AG04449 (cell line): ENCODE measurements at regions not wholly inside any gene's neighbourhood (a gene's known extent, or its start where the extent isn't known, plus 50 kb on each side); places are given as distances from the start of the nearest gene placed in this dataset.
"Not testable (repeated sequence)": the region's sequence is repeated elsewhere in the genome, so short reads cannot be mapped to it uniquely, and the experiment has no call there.

Source experiments
- CTCF ChIA-PET: fragments of 350-600 bp; formaldehyde crosslinking; extraction: SDS; loops from one replicate; lab custom pipeline; 2021; ENCODE audit warnings: antibody characterized with exemption; lab: Yijun Ruan, JAX
- POLR2A ChIA-PET: fragments of 400-600, 350-600 bp; formaldehyde crosslinking; extraction: SDS; loops from one replicate; lab custom pipeline; 2020; ENCODE audit warnings: antibody characterized with exemption, inconsistent platforms; lab: Yijun Ruan, JAX
- DNase-seq: peaks from one replicate; pipeline ENCODE4 v3.0.0-alpha.2; 2010; ENCODE audit warnings: low read depth, low spot score
- H3K4me3 ChIP-seq: 2 replicates; pipeline ENCODE4 v1.5.1; 2011; ENCODE audit warnings: low read depth, mild to moderate bottlenecking, control low read depth, low read length
- TF ChIP-seq, protein P1 (sequence below): IDR thresholded peaks from one replicate; pipeline ENCODE4 v1.5.1; 2011; ENCODE audit warnings: mild to moderate bottlenecking, moderate library complexity, low read length, control low read depth, inconsistent platforms; ENCODE audit not compliant: insufficient read depth; ENCODE audit errors: missing control alignments

DNA sequence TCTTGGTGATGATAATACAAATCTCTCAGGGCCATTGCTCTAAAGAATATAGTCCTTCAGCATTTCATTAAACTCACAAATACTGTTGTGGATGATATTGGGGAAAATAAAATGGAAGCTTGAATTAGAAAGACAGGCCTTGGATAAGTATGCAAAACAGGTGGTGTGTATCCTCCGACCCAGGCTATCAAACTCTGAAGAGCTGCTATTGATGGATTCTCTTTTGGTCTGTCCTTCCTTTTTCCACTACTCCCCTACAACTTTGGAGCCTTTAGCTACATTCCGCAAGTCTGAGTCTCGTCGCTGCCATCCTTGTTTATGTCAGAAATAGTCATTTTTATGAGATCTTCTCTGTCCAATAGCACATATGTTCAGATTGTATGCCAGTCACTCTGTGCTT is 351.6 kb downstream of the KCNJ2 start:
- no peak for DNase-seq
- TF ChIP-seq, protein P1, sequence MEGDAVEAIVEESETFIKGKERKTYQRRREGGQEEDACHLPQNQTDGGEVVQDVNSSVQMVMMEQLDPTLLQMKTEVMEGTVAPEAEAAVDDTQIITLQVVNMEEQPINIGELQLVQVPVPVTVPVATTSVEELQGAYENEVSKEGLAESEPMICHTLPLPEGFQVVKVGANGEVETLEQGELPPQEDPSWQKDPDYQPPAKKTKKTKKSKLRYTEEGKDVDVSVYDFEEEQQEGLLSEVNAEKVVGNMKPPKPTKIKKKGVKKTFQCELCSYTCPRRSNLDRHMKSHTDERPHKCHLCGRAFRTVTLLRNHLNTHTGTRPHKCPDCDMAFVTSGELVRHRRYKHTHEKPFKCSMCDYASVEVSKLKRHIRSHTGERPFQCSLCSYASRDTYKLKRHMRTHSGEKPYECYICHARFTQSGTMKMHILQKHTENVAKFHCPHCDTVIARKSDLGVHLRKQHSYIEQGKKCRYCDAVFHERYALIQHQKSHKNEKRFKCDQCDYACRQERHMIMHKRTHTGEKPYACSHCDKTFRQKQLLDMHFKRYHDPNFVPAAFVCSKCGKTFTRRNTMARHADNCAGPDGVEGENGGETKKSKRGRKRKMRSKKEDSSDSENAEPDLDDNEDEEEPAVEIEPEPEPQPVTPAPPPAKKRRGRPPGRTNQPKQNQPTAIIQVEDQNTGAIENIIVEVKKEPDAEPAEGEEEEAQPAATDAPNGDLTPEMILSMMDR, result no peak
- CTCF ChIA-PET, result no interaction called here
- no peak overlapping the region for H3K4me3 ChIP-seq
- POLR2A ChIA-PET, result no interaction called here

DNA sequence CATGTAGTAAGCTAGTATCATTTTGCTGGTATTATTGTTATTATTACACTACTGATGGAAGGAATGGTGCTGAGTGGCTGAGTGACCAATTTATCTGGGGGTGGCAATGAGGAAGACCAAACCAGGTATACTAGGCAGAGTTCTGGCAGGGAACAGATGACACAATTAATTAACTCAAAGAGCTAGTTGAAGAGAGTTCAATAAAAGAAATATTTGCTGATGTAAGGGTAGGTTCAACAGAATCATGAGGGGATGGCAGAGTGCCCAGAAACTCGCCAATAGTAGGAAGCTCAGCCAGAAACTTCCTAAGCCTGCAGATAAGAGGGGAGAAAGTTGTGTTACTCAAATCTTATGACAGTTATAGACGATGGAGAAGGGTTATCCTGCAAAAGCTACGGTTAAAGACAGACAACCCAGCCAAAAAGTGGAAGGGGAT is 352.5 kb downstream of the KCNJ2 start:
- DNase-seq, result no peak
- ChIA-PET POLR2A (no interaction called here), CTCF (no interaction called here)
- TF ChIP-seq, protein P1, result no peak
- H3K4me3 ChIP-seq, result no peak overlapping the region

DNA sequence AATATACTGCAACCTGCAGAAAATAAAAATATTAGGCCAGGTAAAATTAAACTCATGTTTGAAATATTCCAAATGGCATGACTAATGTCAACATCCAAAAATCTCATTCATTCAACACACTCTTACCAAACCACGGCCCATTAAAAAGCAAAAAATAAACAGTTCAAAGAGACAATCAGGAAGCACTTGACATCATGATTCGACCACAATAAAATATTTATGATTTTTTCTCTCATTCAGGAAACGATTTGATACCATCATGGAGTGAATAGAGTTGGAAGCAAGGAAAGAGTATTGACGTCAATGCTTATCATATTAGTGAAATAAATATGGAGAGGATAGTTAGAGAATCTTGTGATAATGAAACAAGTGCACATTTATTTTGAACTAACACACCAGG is 354.1 kb downstream of the KCNJ2 start:
- TF ChIP-seq, protein P1, result no peak
- CTCF ChIA-PET, result no interaction called here
- POLR2A ChIA-PET, result no interaction called here
- DNase-seq, result no peak
- H3K4me3 ChIP-seq, result no peak overlapping the region

DNA sequence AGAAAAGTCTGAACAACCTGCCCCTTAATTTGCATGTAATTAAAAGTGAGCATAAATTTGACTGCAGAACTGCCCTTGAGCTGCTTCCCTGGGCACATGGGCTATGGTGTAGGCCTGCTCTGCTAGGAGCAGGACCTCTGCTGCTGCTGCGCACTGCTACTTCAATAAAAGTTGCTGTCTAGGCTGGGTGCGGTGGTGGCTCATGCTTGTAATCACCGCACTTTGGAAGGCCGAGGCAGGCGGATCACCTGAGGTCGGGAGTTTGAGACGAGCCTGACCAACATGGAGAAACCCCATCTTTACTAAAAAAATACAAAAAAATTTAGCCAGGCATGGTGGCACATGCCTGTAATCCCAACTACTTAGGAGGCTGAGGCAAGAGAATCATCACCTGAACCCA is 355.7 kb downstream of the KCNJ2 start:
- H3K4me3 ChIP-seq, POLR2A ChIA-PET, DNase-seq, CTCF ChIA-PET: not testable (repeated sequence)

DNA sequence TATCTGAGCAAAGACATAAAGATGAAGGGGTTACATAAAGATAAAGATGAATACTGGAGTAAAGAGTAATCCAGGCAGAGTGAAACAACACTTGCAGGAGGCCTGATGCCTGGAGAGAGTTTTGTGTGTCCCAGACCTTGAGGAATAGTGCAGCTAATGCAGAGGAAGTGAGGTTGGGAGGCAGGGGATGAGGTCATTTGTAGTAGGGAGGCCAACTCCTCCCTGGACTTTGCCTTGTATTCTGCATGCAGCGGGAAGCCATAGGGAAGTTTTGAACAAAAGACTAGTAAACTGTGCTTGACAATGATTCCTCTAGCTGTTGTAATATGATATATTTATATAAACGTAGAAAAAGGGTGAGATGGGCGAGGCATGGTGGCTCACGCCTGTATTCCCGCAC is 356.6 kb downstream of the KCNJ2 start:
- CTCF ChIA-PET, result no interaction called here
- H3K4me3 ChIP-seq, result no peak overlapping the region
- TF ChIP-seq, protein P1, result no peak
- POLR2A ChIA-PET, result no interaction called here
- no peak for DNase-seq

DNA sequence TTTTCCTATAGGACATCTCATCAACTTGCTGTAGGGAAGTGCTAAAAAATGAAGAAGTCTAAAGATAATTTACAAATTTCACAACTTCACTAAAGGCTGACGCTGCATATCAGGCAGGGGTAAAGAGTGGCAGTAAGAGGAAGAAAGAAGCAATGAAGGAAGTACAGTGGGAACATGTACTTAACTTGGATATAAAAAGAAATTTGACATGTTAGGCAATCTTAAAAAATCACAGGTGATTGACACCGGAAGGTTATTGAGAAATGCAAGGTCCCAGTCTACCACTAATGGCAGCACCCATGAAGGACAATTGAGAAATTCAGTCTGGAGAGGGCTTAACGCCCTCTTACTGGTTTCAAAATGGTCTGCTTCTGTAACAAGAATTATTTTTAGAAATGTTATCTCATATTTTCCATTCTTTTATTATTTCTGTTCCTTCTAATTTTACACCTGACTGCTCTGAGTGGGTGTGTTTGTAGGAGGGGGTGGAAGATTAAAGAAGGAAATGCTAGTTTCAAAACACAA is 358.1 kb downstream of the KCNJ2 start:
- TF ChIP-seq, protein P1, result no peak
- ChIA-PET CTCF (no interaction called here), POLR2A (no interaction called here)
- DNase-seq, result no peak
- no peak overlapping the region for H3K4me3 ChIP-seq

DNA sequence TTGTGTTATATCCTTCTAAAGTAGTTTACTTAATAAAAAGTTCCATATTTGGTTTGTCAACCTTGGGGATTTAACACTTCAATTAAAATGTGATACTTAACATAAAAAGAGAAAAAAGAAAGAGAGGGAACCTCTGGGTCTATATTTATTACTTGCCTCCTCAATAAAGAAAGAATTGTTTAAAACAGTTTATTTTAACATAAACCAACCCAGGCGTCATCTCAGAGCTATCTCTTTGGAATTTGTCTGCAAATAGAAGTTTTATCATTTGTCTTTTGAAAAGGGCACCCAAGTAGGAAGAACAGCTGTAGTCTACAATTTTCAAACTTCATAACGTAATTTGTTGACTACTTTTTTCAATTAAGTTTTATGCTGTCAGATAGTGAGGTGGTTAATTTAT is 364.1 kb downstream of the KCNJ2 start:
- no peak for DNase-seq
- ChIA-PET POLR2A (no interaction called here), CTCF (no interaction called here)
- H3K4me3 ChIP-seq, result no peak overlapping the region
- TF ChIP-seq, protein P1, result no peak
